ENCODE measurements at regions not wholly inside any gene's neighbourhood (a gene's known extent, or its start where the extent isn't known, plus 50 kb on each side); places are given as distances from the start of the nearest gene placed in this dataset.
"Not testable (repeated sequence)": the region's sequence is repeated elsewhere in the genome, so short reads cannot be mapped to it uniquely, and the experiment has no call there.

DNA sequence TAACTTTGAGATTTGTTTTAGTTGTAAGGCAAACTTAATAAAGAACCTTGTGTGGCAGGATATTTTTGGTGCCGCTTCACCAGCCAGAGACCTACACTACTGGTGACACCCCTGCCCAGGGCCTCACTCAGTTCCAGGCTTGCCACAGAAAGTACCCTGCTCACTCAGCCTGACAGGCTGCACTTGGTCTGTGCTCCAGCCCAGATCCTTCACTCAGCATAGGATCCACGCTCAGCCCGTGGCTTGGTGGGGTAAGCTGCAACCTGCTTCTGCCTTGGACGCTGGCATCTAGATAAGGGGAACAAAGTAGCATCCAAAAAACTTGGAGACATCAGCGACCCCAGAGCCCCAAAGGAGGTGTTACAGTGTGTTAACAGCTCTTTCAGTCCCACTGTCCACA is 825.5 kb downstream of the EPHA3 start:
- DNase-seq (ENCODE audit: low spot score) = no peak

DNA sequence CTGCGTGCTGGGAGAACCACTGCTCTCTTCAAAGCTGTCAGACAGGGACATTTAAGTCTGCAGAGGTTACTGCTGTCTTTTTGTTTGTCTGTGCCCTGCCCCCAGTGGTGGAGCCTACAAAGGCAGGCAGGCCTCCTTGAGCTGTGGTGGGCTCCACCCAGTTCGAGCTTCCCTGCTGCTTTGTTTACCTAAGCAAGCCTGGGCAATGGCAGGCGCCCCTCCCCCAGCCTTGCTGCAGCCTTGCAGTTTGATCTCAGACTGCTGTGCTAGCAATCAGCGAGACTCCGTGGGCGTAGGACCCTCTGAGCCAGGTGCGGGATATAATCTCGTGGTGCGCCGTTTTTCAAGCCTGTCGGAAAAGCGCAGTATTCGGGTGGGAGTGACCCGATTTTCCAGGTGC is 837.0 kb downstream of the EPHA3 start:
- DNase-seq (ENCODE audit: low spot score) = not testable (repeated sequence)

DNA sequence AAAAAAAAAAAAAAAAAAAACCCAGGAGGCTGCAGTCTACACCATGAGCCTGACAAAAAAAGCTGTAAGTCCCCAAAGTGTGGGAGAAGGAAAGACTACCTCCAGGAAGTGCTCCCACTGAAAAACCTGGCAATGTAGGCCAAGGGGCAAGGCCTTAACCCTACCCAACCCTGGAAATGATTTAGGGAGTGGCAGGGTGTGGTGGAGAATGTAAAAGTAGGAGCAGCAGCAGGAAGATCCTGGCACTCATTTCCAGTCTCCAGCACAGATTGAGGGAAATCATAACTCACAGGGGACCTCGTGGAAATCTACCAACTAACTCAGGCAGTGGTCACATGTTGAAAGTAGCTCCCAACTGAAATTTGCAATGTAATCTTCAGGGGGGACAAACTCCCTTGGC is 839.5 kb downstream of the EPHA3 start:
- no peak for DNase-seq (ENCODE audit: low spot score)

DNA sequence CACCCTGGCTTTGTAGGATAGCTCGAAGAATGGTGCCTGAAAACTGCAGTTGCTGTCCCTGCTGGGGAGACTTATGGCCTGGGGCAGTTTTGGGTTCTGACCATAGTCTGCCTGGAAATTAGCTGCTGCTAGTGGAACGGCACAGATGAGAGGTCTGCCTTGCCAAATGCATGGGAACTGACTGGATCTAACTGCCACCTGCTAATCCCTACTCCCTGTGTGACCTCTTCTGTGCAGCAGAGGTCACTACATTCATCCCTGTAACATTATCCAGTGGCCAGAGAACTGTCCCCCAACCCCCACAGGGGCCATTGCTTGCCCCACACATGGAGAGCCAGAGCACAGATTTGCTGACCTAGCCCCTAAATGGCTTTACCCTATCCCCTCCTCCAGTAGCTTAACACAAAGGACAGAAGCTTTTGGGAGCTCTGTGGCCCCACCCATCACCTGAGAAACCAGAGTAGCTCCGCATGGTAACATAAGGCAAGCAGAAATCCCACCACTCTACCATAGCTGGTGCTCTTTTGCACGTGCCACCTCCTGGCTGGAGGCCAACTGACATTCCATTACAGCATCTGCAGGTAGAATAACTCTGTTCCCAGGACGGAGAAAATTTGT is 840.0 kb downstream of the EPHA3 start:
- DNase-seq (ENCODE audit: low spot score) = no peak

DNA sequence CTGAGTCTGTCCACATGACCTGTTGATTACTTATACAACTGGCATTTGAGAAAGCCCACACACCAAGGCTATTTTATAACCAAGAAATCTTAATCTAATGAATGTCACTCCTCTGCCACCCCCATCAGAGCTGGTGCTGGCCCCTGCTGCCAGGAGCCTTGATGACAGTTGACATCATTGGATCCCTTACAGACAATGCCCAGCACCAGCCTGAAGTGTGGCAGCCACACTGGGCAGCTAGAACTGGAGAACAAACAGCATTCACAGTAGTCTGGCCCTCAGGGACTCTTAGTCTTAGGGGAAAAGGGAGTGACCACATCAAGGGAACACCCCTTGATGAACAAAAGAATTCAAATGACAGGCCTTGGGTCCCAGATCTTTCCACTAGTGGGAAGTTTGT is 840.6 kb downstream of the EPHA3 start:
- no peak for DNase-seq (ENCODE audit: low spot score)

DNA sequence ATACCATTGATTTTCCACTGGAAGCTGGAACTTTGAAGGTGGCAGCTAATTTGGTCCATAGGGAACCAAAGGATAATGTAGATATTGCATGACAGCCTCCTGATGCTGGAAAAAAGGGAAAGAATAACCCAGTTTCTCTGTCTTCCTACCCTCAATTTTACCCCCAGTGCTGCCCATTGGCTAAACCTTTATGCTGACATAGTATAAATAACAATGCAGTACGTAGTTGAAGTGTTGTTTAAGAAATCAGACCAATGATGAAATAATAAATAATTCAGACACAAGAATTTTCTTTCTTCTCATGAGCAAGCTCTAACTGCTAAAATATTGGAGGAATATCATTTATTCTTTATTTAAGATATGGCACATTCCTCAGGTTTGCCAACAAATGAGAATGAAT is 843.4 kb downstream of the EPHA3 start:
- no peak for DNase-seq (ENCODE audit: low spot score)

DNA sequence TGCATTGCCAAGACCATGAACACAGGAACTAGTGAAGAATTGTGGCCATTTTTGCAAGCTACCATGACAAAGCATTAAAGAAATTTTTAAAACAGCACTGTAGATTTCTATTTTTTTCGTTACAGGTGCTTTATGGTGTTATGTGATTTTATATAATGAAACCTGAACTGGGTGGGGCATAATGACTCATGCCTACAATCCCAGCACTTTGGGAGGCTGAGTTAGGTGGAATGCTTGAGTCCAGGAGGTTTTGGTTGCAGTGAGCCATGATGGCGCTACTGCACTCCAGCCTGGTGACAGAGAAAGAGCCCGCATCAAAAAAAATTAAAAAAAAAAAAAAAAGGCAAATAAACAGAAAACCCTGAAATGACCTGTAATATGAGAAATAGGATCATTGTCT is 846.7 kb downstream of the EPHA3 start:
- DNase-seq (ENCODE audit: low spot score) = no peak

DNA sequence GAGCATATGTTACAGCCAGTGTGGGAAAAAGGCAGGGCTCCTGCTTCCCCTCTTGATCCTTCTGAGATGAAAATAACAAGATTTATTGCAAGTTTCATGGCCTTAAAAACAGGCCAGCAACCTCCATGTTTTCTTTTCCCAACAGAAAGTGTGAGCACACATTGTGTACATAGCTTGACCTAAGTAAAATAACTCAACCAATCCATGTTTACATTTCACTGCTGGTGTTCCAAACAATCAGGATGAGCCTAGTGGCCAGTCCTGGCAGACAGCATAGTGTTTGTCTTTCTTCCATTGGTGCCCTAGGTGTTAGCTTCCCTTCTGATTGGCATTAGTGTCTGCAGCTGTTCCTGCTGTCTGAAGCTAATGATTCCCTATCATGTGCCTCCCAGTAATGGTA is 847.7 kb downstream of the EPHA3 start:
- no peak for DNase-seq (ENCODE audit: low spot score)

DNA sequence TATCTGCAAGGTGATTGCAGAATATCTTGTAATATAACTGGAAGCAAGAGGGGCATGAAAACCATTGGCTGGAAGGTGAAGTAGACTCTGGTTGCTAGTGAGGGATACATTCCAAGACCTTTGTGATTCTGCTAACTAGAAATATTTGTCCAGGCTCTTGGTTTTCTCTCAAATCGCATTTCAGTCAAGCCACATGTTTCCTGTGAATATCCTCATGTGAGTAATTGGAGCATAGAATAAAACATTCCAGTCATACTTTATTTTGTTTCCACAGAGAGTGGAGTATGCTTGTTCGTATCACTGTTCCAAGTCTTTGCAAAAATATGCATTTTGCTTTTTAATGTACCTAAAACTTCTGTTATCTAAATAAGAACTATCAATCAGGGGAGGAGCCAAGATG is 850.0 kb downstream of the EPHA3 start:
- DNase-seq (ENCODE audit: low spot score) = no peak

DNA sequence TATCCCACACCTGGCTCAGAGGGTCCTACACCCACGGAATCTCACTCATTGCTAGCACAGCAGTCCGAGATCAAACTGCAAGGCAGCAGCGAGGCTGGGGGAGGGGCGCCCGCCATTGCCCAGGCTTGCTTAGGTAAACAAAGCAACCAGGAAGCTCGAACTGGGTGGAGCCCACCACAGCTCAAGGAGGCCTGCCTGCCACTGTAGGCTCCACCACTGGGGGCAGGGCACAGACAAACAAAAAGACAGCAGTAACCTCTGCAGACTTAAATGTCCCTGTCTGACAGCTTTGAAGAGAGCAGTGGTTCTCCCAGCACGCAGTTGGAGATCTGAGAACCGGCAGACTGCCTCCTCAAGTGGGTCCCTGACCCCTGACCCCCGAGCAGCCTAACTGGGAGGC is 850.7 kb downstream of the EPHA3 start:
- not testable (repeated sequence) for DNase-seq (ENCODE audit: low spot score)

DNA sequence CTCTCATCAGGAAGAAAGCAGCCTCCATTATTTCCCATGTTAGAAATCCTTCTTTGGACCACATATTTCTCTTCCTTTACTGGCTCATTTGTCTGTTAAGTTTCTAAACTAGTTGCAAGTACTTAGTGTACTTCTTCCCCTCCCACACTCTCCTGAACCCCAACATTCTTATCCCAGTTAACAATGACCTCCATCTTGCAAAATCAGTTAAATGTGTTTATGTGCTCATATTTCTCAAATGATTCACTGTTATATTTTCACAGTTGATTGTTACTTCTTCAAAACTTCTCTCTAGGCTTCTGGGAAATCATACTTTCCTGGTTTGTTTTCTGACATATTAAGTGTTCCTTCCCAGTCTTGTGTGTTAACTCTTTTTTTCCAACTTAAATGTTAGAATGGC is 856.9 kb downstream of the EPHA3 start:
- no peak for DNase-seq (ENCODE audit: low spot score)

DNA sequence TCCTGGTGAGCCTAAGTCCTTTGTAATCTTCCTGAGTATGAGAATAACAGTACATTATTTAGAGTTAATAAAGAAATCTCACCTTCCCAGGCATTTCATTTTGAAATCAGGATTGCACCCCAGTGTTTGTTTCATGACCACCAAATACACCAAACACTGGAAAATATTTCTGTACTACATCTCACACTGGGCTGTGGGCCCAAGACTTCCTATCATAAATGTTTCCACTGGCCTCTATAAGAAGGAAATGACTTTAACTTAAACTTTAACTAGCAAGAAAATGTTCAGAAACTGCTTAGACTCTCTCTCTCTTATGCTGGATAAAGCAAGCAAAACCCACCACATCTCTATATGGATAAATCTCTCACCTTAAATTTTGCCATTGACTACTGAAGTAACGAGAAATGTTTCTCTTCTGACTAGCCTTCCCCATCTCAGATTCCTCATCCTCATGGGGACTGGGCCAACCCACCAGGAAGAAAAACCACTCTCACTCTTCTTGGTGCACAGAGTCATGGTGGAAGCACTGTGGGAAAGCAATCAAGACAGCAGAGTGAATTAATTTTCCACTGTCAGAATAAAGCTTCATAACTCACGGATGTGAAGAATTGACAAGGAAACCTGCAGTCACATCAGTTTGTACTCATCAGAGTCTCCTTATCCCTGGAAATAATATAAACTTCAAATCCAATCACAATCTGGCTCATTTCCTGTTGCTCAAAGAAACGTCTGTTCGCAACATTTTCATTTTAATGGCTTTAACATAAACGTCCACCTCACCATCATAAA is 859.6 kb downstream of the EPHA3 start:
- no peak for DNase-seq (ENCODE audit: low spot score)

DNA sequence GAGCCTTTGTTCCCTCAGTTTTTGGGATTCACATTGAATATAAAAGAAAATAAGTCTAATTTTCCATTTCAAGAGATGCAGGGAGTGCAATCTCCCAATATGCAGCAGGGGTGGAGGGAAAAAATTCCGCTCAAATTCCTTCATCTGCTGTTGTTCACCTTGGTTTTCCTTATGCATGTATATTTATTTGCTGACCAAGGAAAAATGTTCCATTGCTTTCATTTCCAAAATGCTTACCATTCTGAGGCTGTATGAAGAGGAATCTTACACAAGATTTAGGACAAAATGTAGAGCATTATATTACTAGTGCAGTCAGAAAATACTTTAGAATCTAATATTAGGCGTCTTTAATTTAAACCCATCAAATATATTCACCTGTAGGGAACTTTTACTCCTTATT is 863.9 kb downstream of the EPHA3 start:
- no peak for DNase-seq (ENCODE audit: low spot score)

DNA sequence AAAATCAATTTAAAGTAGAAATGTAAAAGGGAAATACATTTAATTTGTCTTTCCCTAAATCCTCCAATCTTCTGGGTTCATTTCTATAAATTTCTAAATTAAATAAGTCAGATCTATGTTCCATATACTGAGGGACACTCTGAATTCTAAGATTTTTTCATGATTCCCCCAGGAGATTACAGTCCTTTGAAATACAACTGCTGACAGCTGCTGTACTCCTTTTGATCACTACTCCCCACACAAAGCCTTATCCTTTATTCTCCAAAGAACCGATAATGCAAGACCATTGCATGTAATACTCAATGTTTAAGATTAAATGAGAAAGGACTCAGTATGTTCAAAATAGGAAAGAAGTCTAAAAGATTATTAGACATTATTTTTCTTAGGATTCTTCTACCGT is 865.7 kb downstream of the EPHA3 start:
- DNase-seq (ENCODE audit: low spot score) = no peak

DNA sequence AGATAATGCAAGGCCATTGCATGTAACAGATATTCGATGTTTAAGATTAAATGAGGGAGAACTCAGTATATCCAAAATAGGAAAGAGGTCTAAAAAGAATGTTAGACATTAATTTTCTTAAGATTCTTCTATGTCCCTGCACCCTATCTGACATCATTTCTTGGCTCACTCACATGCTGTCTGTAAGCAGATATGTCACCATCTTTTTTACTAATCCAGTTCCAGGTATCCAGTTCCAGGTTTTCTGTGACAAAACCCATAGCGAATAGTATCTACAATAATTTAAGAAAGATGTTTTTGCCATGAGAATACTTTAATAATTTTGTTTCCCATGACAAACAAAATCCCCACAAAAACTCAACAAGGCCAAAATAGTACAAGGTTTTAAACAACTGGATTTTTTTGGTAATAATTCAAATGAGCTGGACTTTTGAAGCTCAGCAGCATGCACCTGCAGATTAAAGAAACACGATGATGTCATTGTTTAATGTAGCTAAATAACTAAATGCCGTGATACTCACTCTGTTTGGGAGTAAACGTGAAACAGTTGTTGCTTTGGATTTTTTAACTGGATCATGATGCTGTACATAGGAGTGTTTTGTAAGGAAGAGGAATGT is 867.6 kb downstream of the EPHA3 start:
- DNase-seq (ENCODE audit: low spot score) = no peak

DNA sequence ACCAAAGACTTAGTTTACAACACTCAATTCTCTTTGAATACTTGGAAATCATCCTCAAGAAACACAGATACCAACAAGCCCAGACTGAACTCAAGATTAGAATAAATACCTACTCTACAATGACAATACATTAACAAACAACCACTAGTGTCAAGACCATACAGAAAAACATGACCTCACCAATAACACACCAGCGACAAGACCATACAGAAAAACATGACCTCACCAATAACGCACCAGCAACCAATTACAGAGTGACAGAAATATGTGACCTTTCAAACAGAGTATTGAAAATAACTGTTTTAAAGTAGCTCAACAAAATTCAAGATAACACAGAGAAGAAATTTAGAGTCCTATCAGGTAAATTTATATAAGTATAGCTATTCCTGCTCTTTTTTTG is 876.0 kb downstream of the EPHA3 start:
- DNase-seq (ENCODE audit: low spot score) = no peak

DNA sequence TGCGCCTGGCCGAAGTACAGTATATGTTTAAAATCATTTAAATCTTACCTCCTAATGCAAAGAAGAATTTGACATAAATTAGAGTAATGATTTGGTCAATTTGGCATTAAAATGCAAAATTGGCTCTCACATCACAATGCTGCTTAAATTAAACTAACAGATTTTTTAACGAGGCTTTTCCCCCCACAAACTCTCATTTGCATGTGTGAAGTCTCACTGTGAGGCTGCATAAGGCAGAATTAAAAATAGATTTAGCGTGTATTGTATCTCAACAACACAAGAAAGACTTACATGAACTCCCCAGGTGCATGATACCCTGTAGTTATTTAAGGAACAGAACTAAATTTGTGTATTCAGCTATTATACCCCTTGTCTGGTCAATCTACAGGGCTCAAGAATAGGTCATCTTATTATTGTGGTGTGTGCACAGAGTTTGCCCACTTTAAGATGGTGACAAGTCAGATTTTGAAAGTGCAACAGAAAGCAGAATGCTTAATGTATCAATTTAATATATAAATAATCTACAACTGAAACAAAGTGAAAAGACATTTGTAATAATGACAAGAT is 897.9 kb downstream of the EPHA3 start:
- no peak for DNase-seq (ENCODE audit: low spot score)

DNA sequence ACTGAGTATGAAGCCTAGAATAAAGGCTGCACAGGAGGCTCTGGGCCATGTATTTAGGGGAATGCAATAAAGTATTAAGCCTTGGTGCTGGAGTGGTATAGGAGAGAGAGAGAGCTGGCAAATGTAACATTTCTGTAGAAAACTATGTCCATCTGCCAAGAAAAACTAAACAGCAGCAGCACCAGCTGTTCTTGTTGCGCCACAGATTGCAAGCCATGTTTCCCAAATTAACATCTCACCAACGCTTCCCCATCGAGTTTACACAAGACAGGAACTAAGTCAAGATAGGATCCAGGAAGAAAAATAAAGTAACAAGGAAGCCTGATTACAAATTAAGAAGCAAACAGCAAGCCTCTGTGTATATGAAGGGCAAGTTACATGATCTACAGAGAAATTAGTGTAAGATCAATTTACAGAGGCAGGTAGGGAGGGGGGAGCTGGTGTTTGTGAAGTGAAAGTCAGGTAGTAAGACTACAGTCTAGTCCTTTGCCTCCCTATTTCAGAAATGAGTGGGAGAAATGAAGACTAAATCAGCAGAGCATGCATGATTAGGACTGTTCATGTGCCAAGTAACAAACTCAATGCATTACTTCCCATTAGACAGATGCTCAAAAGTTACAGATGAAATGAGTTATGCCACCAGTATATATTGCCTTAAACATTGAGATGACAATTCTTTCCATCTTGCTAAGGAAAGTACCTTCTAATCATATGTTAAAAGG is 900.5 kb downstream of the EPHA3 start:
- DNase-seq (ENCODE audit: low spot score) = no peak

DNA sequence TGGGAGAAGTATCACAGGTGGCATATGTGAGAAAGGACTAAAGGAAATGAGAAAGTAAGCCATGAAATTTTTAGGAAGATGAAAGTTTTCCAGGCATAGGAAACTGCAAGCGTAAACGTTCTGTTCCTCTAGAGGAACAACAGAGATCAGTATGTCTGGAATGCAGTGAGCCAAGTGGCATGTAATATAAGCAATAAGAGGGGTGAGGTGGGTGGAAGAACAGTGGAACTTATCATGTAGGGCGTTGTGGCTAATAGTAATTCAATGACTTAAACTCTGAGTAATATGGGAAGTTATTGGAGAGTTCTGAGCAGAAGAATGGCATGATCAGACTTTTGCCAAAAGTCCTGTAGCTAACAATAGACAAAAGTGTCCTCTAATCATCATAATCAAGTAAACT is 902.9 kb downstream of the EPHA3 start:
- DNase-seq (ENCODE audit: low spot score) = no peak

DNA sequence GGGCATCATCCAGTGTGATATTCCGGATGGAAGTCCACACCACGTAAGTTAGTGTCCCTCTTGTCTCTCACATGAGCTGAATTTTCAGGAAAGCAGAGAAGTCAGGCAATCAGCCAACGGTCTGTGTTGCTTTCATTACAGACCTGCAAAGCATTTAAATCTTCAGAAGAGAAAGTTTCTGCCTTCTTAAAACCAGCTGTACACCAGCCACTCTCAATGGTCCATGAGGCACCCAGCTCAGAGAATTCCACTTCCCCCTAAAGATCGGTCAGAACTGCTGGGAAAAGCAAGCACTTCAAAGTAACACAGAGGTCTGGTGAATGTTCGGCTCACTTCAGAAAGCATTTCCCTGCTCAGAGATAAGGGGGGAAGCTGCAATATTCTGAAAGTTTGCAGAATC is 903.7 kb downstream of the EPHA3 start:
- DNase-seq (ENCODE audit: low spot score) = no peak

DNA sequence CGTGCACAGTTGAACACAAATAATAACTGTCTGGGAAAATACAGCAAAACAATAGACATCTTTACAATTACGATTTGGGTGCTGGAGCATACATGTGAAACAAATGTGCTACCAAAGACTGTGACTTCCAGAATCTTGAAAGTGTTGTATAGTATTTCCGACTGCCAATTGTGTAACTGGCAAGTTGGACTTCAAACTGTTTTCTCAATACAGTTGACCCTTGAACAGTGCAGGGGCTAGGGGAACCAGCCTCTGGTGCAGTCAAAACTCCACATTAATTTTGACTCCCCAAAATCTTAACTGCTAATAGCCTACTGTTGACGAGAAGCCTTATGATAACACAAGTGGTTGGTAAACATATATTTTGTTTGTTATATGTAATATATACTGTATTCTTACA is 904.2 kb downstream of the EPHA3 start:
- DNase-seq (ENCODE audit: low spot score) = no peak

DNA sequence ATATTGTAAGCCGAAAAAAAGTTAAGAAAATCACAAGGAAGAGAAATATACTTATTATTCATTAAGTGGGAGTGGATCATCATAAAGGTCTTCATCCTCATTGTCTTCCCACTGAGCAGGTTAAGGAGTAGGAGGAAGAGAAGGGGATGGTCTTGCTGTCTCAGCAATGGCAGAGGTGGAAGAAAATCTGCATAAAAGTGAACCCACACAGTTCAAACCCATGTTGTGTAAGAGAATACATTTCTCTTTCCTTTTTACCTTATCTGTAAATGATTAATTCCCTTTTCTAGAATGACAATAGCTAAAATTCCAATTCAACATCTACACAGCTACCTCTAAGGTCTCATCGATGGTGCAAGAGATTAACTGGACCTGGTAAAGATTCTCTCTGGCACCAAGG is 904.6 kb downstream of the EPHA3 start:
- no peak for DNase-seq (ENCODE audit: low spot score)
